Endothelial cell of umbilical vein (primary cell): ENCODE measurements at regions not wholly inside any gene's neighbourhood (a gene's known extent, or its start where the extent isn't known, plus 50 kb on each side); places are given as distances from the start of the nearest gene placed in this dataset.
"Not testable (repeated sequence)": the region's sequence is repeated elsewhere in the genome, so short reads cannot be mapped to it uniquely, and the experiment has no call there.

Experiments
- MYC ChIP-seq: IDR thresholded peaks from one replicate; pipeline ENCODE4 v1.6.1; 2011; ENCODE audit warnings: mild to moderate bottlenecking, low read depth, low read length
- POLR2A ChIP-seq: IDR thresholded peaks from 2 replicates; pipeline ENCODE4 v1.6.1; 2012; ENCODE audit warnings: low read depth, mild to moderate bottlenecking, control low read depth, low read length

GRCh38 chr5:96497027-96497426, 64.0 kb upstream of the PCSK1 start:
- not testable (repeated sequence) for TF ChIP-seq MYC, POLR2A
